Liver (tissue), 3 donors: ENCODE measurements at regions not wholly inside any gene's neighbourhood (a gene's known extent, or its start where the extent isn't known, plus 50 kb on each side); places are given as distances from the start of the nearest gene placed in this dataset.

Source experiments
- HNF4A ChIP-seq, 2 donors: conservative IDR thresholded peaks; 2 replicates each; pipeline ENCODE4 v1.6.1; 2016; ENCODE audit warnings: antibody characterized with exemption in 2 of 2, mild to moderate bottlenecking in 2 of 2
- TAF1 ChIP-seq: conservative IDR thresholded peaks from 2 replicates; pipeline ENCODE4 v1.6.1; 2016; ENCODE audit warnings: antibody characterized with exemption, mild to moderate bottlenecking
- TF ChIP-seq, protein P1 (sequence below): fragments of 150-350 bp; IDR thresholded peaks from 2 replicates; pipeline ENCODE4 v1.5.1; 2017; ENCODE audit warnings: improper control_type of control experiment, low read depth, low read length; ENCODE audit not compliant: missing input control
- TF ChIP-seq, protein P2 (sequence below): IDR thresholded peaks from 2 replicates; pipeline ENCODE4 v1.6.1; 2016; ENCODE audit warnings: antibody characterized with exemption
- donor health status: healthy.
- donor health status: healthy.

DNA sequence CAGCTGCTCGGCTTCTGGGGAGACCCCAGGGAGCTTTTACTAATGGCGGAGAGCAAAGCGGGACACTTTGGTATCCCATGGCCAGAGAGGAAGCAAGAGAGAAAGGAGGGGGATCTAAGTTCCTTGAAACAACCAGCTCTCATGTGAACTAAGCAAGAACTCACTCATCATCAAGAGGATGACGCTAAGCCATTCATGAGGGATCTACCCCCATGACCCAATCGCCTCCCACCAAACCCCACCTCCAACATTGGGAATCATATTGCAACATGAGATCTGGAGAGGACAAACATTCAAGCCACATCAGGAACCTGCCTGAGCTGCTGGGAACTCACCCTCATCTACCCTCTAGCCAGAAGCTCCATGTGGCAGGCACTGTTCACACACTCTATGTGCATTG, 372.1 kb upstream of the RUNX1 start:
- TF ChIP-seq, protein P1, sequence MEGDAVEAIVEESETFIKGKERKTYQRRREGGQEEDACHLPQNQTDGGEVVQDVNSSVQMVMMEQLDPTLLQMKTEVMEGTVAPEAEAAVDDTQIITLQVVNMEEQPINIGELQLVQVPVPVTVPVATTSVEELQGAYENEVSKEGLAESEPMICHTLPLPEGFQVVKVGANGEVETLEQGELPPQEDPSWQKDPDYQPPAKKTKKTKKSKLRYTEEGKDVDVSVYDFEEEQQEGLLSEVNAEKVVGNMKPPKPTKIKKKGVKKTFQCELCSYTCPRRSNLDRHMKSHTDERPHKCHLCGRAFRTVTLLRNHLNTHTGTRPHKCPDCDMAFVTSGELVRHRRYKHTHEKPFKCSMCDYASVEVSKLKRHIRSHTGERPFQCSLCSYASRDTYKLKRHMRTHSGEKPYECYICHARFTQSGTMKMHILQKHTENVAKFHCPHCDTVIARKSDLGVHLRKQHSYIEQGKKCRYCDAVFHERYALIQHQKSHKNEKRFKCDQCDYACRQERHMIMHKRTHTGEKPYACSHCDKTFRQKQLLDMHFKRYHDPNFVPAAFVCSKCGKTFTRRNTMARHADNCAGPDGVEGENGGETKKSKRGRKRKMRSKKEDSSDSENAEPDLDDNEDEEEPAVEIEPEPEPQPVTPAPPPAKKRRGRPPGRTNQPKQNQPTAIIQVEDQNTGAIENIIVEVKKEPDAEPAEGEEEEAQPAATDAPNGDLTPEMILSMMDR, result no peak
- TF ChIP-seq, protein P2, sequence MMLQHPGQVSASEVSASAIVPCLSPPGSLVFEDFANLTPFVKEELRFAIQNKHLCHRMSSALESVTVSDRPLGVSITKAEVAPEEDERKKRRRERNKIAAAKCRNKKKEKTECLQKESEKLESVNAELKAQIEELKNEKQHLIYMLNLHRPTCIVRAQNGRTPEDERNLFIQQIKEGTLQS, result no peak
- no peak for TF ChIP-seq TAF1
- TF ChIP-seq HNF4A (conservative IDR thresholded peaks at IDR 0.05), result no peak
